Fibroblast of the aortic adventitia (primary cell): ENCODE measurements at regions not wholly inside any gene's neighbourhood (a gene's known extent, or its start where the extent isn't known, plus 50 kb on each side); places are given as distances from the start of the nearest gene placed in this dataset.
"Not testable (repeated sequence)": the region's sequence is repeated elsewhere in the genome, so short reads cannot be mapped to it uniquely, and the experiment has no call there.

Experiments used
- DNase-seq: peaks from one replicate; pipeline ENCODE4 v3.0.0-alpha.2; 2010; ENCODE audit warnings: low read depth
- H3K4me3 ChIP-seq: 2 replicates; pipeline ENCODE4 v1.5.1; 2011; ENCODE audit warnings: low read depth, mild to moderate bottlenecking, control low read depth, low read length, moderate library complexity
- CTCF ChIP-seq: IDR thresholded peaks from 2 replicates; pipeline ENCODE4 v1.5.1; 2011; ENCODE audit warnings: mild to moderate bottlenecking, low read length, control low read depth, inconsistent platforms; ENCODE audit not compliant: insufficient read depth

- no peak for TF ChIP-seq CTCF
- no peak for DNase-seq
- H3K4me3 ChIP-seq = no peak overlapping the region
These were observed 54.4 kb upstream of the MSH6 start for GRCh38 chr2:47728551-47728950.

- no peak for TF ChIP-seq CTCF
- no peak overlapping the region for H3K4me3 ChIP-seq
- no peak for DNase-seq
These were observed 55.0 kb upstream of the MSH6 start for GRCh38 chr2:47727956-47728355.

GRCh38 chr2:47726978-47727377 is 56.0 kb upstream of the MSH6 start:
- not testable (repeated sequence) for H3K4me3 ChIP-seq, DNase-seq

- DNase-seq = no peak
- H3K4me3 ChIP-seq = no peak overlapping the region
These were observed 57.1 kb upstream of the MSH6 start for GRCh38 chr2:47725808-47726207.

GRCh38 chr2:47724221-47724981 is 58.5 kb upstream of the MSH6 start:
- TF ChIP-seq CTCF = no peak
- DNase-seq = no peak
- no peak overlapping the region for H3K4me3 ChIP-seq

More at GRCh38 chr2:47725808-47726207, 57.1 kb upstream of the MSH6 start:
- no peak for TF ChIP-seq CTCF

GRCh38 chr2:47721296-47721695 is 61.6 kb upstream of the MSH6 start:
- no peak overlapping the region for H3K4me3 ChIP-seq
- TF ChIP-seq CTCF = no peak
- no peak for DNase-seq

GRCh38 chr2:47720559-47720958 is 62.4 kb upstream of the MSH6 start:
- no peak for DNase-seq
- TF ChIP-seq CTCF = no peak
- no peak overlapping the region for H3K4me3 ChIP-seq
